H9 (cell line): ENCODE measurements at regions not wholly inside any gene's neighbourhood (a gene's known extent, or its start where the extent isn't known, plus 50 kb on each side); places are given as distances from the start of the nearest gene placed in this dataset.

ENCODE experiments used
- DNase-seq: peaks from one replicate; pipeline ENCODE4 v3.0.0-alpha.2; 2017
- H2AFZ ChIP-seq: one replicate; pipeline ENCODE4 v1.6.1; 2013; ENCODE audit warnings: mild to moderate bottlenecking, low read length, control low read depth, moderate library complexity
- H2AK5ac ChIP-seq: 2 replicates; pipeline ENCODE4 v1.6.1; 2013; ENCODE audit warnings: low read length, control low read depth, mixed read lengths; ENCODE audit not compliant: insufficient read length
- H2BK120ac ChIP-seq: one replicate; pipeline ENCODE4 v1.6.1; 2013; ENCODE audit warnings: low read depth, mild to moderate bottlenecking, low read length, control low read depth, inconsistent platforms; ENCODE audit not compliant: poor library complexity, severe bottlenecking
- H2BK12ac ChIP-seq: 2 replicates; pipeline ENCODE4 v1.6.1; 2013; ENCODE audit warnings: low read length, control low read depth, mixed read lengths, low read depth; ENCODE audit not compliant: insufficient read length
- H2BK15ac ChIP-seq: 2 replicates; pipeline ENCODE4 v1.6.1; 2013; ENCODE audit warnings: low read depth, low read length, control low read depth
- H2BK20ac ChIP-seq: one replicate; pipeline ENCODE4 v1.6.1; 2013; ENCODE audit warnings: low read depth, mild to moderate bottlenecking, low read length, control low read depth, inconsistent platforms; ENCODE audit not compliant: poor library complexity, severe bottlenecking
- H2BK5ac ChIP-seq: 2 replicates; pipeline ENCODE4 v1.6.1; 2013; ENCODE audit warnings: low read length, control low read depth, mixed read lengths; ENCODE audit not compliant: insufficient read length
- H3K14ac ChIP-seq: 2 replicates; pipeline ENCODE4 v1.6.1; 2013; ENCODE audit warnings: low read length, control low read depth; ENCODE audit not compliant: insufficient read depth
- H3K18ac ChIP-seq: 2 replicates; pipeline ENCODE4 v1.6.1; 2013; ENCODE audit warnings: low read depth, mild to moderate bottlenecking, mixed read lengths, low read length, control low read depth; ENCODE audit not compliant: insufficient read length
- H3K23ac ChIP-seq: 2 replicates; pipeline ENCODE4 v1.6.1; 2013; ENCODE audit warnings: low read length, control low read depth, mixed read lengths, low read depth; ENCODE audit not compliant: insufficient read length
- H3K23me2 ChIP-seq: 2 replicates; pipeline ENCODE4 v1.6.1; 2013; ENCODE audit warnings: low read depth, mild to moderate bottlenecking, mixed read lengths, low read length, control low read depth; ENCODE audit not compliant: insufficient read length, poor library complexity, severe bottlenecking
- H3K27ac ChIP-seq: 2 replicates; pipeline ENCODE4 v1.5.1; 2013; ENCODE audit warnings: low read length, control low read depth, mixed read lengths, low read depth; ENCODE audit not compliant: insufficient read length
- H3K27me3 ChIP-seq: 2 replicates; pipeline ENCODE4 v1.6.1; 2013; ENCODE audit warnings: low read length, control low read depth, inconsistent platforms; ENCODE audit not compliant: insufficient read depth
- H3K4ac ChIP-seq: 2 replicates; pipeline ENCODE4 v1.6.1; 2013; ENCODE audit warnings: low read depth, mild to moderate bottlenecking, control low read depth, inconsistent platforms, low read length, moderate library complexity
- H3K4me1 ChIP-seq: 2 replicates; pipeline ENCODE4 v1.6.1; 2013; ENCODE audit warnings: low read length, control low read depth, inconsistent platforms; ENCODE audit not compliant: insufficient read depth
- H3K4me2 ChIP-seq: 2 replicates; pipeline ENCODE4 v1.6.1; 2013; ENCODE audit warnings: low read length, control low read depth, mixed read lengths; ENCODE audit not compliant: insufficient read length, insufficient read depth
- H3K56ac ChIP-seq: 2 replicates; pipeline ENCODE4 v1.6.1; 2013; ENCODE audit warnings: low read depth, mild to moderate bottlenecking, mixed read lengths, low read length, control low read depth; ENCODE audit not compliant: insufficient read length
- H3K79me1 ChIP-seq: 2 replicates; pipeline ENCODE4 v1.6.1; 2013; ENCODE audit warnings: low read depth, mild to moderate bottlenecking, moderate library complexity, low read length, control low read depth, inconsistent platforms; ENCODE audit not compliant: insufficient read depth, poor library complexity, severe bottlenecking
- H3K79me2 ChIP-seq: 2 replicates; pipeline ENCODE4 v1.6.1; 2013; ENCODE audit warnings: low read length, control low read depth, inconsistent platforms; ENCODE audit not compliant: insufficient read depth
- H3K9ac ChIP-seq: 2 replicates; pipeline ENCODE4 v1.6.1; 2013; ENCODE audit warnings: low read length, control low read depth, mixed read lengths; ENCODE audit not compliant: insufficient read length; ENCODE audit errors: extremely low read depth
- H3K9me3 ChIP-seq: one replicate; pipeline ENCODE4 v1.6.1; 2013; ENCODE audit warnings: low read depth, low read length, inconsistent platforms; ENCODE audit not compliant: control insufficient read depth
- H3T11ph ChIP-seq: one replicate; pipeline ENCODE4 v1.6.1; 2013; ENCODE audit warnings: mild to moderate bottlenecking, low read length, control low read depth, inconsistent platforms
- H4K20me1 ChIP-seq: one replicate; pipeline ENCODE4 v1.6.1; 2013; ENCODE audit not compliant: control insufficient read depth, insufficient read length, insufficient read depth
- H4K5ac ChIP-seq: 2 replicates; pipeline ENCODE4 v1.6.1; 2013; ENCODE audit warnings: low read depth, mild to moderate bottlenecking, mixed read lengths, low read length, control low read depth; ENCODE audit not compliant: insufficient read length
- H4K8ac ChIP-seq: replicated peaks from 2 replicates; pipeline ENCODE4 v1.6.1; 2013; ENCODE audit warnings: low read length, control low read depth, mixed read lengths, low read depth; ENCODE audit not compliant: insufficient read length
- H4K91ac ChIP-seq: 2 replicates; pipeline ENCODE4 v1.6.1; 2013; ENCODE audit warnings: low read depth, mild to moderate bottlenecking, moderate library complexity, mixed read lengths, low read length, control low read depth; ENCODE audit not compliant: insufficient read length
- H3K27ac Mint-ChIP-seq, 3 experiments: 2 replicates in 2 of 3; 3 replicates in 1 of 3; pipeline ENCODE4 v1.8.0; 2020 to 2021; ENCODE audit warnings: mixed read lengths in 3 of 3, mild to moderate bottlenecking in 1 of 3, moderate library complexity in 1 of 3
- H3K27me3 Mint-ChIP-seq: 2 replicates; pipeline ENCODE4 v1.8.0; 2021; ENCODE audit warnings: low read depth, mild to moderate bottlenecking, moderate library complexity, mixed read lengths
- H3K36me3 Mint-ChIP-seq, 3 experiments: 2 replicates in 2 of 3; 3 replicates in 1 of 3; pipeline ENCODE4 v1.8.0; 2020 to 2021; ENCODE audit warnings: low read depth in 3 of 3, mixed read lengths in 3 of 3; ENCODE audit not compliant: insufficient read depth in 1 of 3
- H3K4me1 Mint-ChIP-seq, 2 experiments: 2 replicates each; pipeline ENCODE4 v1.8.0; 2020; ENCODE audit warnings: mixed read lengths in 2 of 2
- H3K4me3 Mint-ChIP-seq, 2 experiments: 2 replicates in 1 of 2; 3 replicates in 1 of 2; pipeline ENCODE4 v1.8.0; 2020 to 2021; ENCODE audit warnings: mild to moderate bottlenecking in 2 of 2, mixed read lengths in 2 of 2, moderate library complexity in 1 of 2
- H3K9me3 Mint-ChIP-seq, 2 experiments: 2 replicates in 1 of 2; 3 replicates in 1 of 2; pipeline ENCODE4 v1.8.0; 2020; ENCODE audit warnings: mild to moderate bottlenecking in 2 of 2, mixed read lengths in 2 of 2, moderate library complexity in 1 of 2
- CTCF ChIP-seq: fragments of 200-600 bp; sonication (generic); conservative IDR thresholded peaks from 3 replicates; pipeline ENCODE4 v1.8.0; 2021; ENCODE audit warnings: antibody characterized with exemption, mild to moderate bottlenecking
- WGBS: extraction: QIAGEN DNeasy Blood & Tissue Kit; methylation state at CpG from one replicate; pipeline ENCODE4 v1.1.7; 2013; ENCODE audit warnings: missing lambda C conversion rate, low lambda C conversion rate, mixed read lengths; ENCODE audit not compliant: insufficient read length; ENCODE audit errors: extremely low coverage; 5-methylcytosine and 5-hydroxymethylcytosine counted together

DNA sequence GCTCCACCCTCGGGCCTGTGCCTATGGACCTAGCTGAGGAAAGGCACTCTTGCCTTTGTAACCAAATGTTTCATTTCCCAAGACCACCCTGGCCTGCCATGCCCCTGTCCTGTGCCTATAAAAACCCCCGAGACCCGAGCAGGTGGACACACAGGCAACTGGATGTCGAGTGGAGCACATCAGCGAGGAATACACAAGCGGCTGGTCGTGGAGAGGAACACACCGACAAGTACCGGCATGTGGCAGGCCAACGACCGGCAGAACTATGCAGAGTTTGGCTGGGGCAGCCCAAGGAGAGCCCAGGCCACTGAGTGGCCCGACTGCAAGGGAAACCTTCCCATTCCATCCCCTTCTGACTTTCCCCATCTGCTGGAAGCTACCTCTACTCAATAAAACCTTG is 1963.8 kb upstream of the CELF4 start:
- H3K14ac ChIP-seq: no peak overlapping the region; the same call in 1 of the 2 replicates
- H3K4me2 ChIP-seq: no peak overlapping the region
- no peaks in the 10 kb centered on the region for H3K9me3 Mint-ChIP-seq
- H3K4ac ChIP-seq: no peak overlapping the region
- H2BK5ac ChIP-seq: no peak overlapping the region
- H4K5ac ChIP-seq: no peak overlapping the region
- H3K27me3 Mint-ChIP-seq: no peaks in the 10 kb centered on the region
- no peak overlapping the region for H3K9ac ChIP-seq
- no peaks in the 10 kb centered on the region for H4K20me1 ChIP-seq
- H3K27ac ChIP-seq: no peak overlapping the region
- no peak overlapping the region for H2BK20ac ChIP-seq
- no peaks in the 10 kb centered on the region for H3K9me3 ChIP-seq
- H4K91ac ChIP-seq: no peak overlapping the region
- TF ChIP-seq CTCF: no peak
- no peaks in the 10 kb centered on the region for H3K27me3 ChIP-seq
- H3K56ac ChIP-seq: no peak overlapping the region
- H3T11ph ChIP-seq: no peak overlapping the region
- no peak overlapping the region for H2AK5ac ChIP-seq
- H3K27ac Mint-ChIP-seq: peak overlapping the region in 1 of 3 experiments; percentile 11; a peak in 2 of 7 replicates
- H3K18ac ChIP-seq: no peak overlapping the region
- no peak overlapping the region; the same call in 1 of the 2 replicates for H2BK15ac ChIP-seq
- H3K4me1 Mint-ChIP-seq: no peaks in the 10 kb centered on the region
- H3K4me1 ChIP-seq: no peaks in the 10 kb centered on the region
- H3K79me1 ChIP-seq: no peaks in the 10 kb centered on the region
- no peak overlapping the region for H2BK120ac ChIP-seq
- H2AFZ ChIP-seq: no peak overlapping the region
- no CpG with 5 or more reads among the region's 12 CpGs for WGBS
- no peak overlapping the region for H3K23ac ChIP-seq
- no peaks in the 10 kb centered on the region; a peak in 1 of 7 replicates for H3K36me3 Mint-ChIP-seq
- H2BK12ac ChIP-seq: no peak overlapping the region
- H3K4me3 Mint-ChIP-seq: no peak overlapping the region
- no peak overlapping the region for H4K8ac ChIP-seq
- H3K23me2 ChIP-seq: no peaks in the 10 kb centered on the region
- H3K79me2 ChIP-seq: no peaks in the 10 kb centered on the region
- DNase-seq: no peak
